HCT116 (cell line): ENCODE measurements at regions not wholly inside any gene's neighbourhood (a gene's known extent, or its start where the extent isn't known, plus 50 kb on each side); places are given as distances from the start of the nearest gene placed in this dataset.

Source experiments
- ATAC-seq: fragments of 200-7000 bp; cut with Tn5 transposase; 2 replicates; pipeline ENCODE4 v1.9.1; 2020; ENCODE audit warnings: mild to moderate bottlenecking, moderate library complexity
- BruUV-seq: library from RNA; stranded (reverse); fragments of 400-500 nt; replicated peaks from 2 replicates; lab custom pipeline; 2021; lab: Mats Ljungman, UMichigan
- CTCF ChIA-PET: fragments of 300-600 bp; sonication (Branson Sonifier 250); formaldehyde crosslinking; loops from one replicate; lab custom pipeline; 2021; ENCODE audit warnings: antibody characterized with exemption; lab: Charles Lee
- POLR2A ChIA-PET: fragments of 300-600, 350-600 bp; sonication (Branson Sonifier 250); formaldehyde crosslinking; loops from one replicate; lab custom pipeline; 2021; ENCODE audit warnings: antibody characterized with exemption; lab: Charles Lee
- RAD21 ChIA-PET, 2 experiments: fragments of 300-600 bp; sonication (Branson Sonifier 250); formaldehyde crosslinking; loops; one replicate each; lab custom pipeline; 2023; ENCODE audit warnings: low total read pairs in 2 of 2; ENCODE audit not compliant: uncharacterized antibody in 2 of 2, unreplicated experiment in 2 of 2, low non-redundant PET in 1 of 2; lab: Charles Lee
- DNase-seq: peaks from one replicate; pipeline ENCODE4 v3.0.0-alpha.2; 2010; ENCODE audit warnings: low read depth, low spot score
- H2AFZ ChIP-seq: fragments of 200-600 bp; shearing (Covaris generic), sonication (generic); 2 replicates; pipeline ENCODE4 v1.6.1; 2017; ENCODE audit warnings: low read depth, mixed run types, mixed read lengths, antibody characterized with exemption, low read length; ENCODE audit not compliant: poor library complexity, severe bottlenecking
- H3K27ac ChIP-seq: 2 replicates; pipeline ENCODE4 v1.5.1; 2012; ENCODE audit warnings: low read depth, low read length
- H3K27me3 ChIP-seq: fragments of 200-600 bp; sonication (generic); 2 replicates; pipeline ENCODE4 v1.6.1; 2016; ENCODE audit warnings: mixed run types, low read length, mixed read lengths; ENCODE audit not compliant: insufficient read depth
- H3K36me3 ChIP-seq, 2 experiments: fragments of 200-500 bp in 1 of 2; fragments of 200-600 bp in 1 of 2; sonication (Bioruptor generic) in 1 of 2; sonication (generic) in 1 of 2; 2 replicates each; pipeline versions ENCODE4 v1.5.1 to v1.6.1; 2014 to 2016; ENCODE audit warnings: low read length in 2 of 2, inconsistent platforms in 1 of 2, mixed read lengths in 1 of 2, mixed run types in 1 of 2; ENCODE audit not compliant: insufficient read depth in 2 of 2, control insufficient read depth in 1 of 2
- H3K4me1 ChIP-seq, 2 experiments: fragments of 200-600 bp in 1 of 2; sonication (generic) in 1 of 2; 2 replicates each; pipeline versions ENCODE4 v1.5.1 to v1.6.1; 2012 to 2017; ENCODE audit warnings: low read length in 2 of 2, inconsistent platforms in 1 of 2, mild to moderate bottlenecking in 1 of 2, mixed read lengths in 1 of 2, mixed run types in 1 of 2, moderate library complexity in 1 of 2; ENCODE audit not compliant: insufficient read depth in 2 of 2, control insufficient read depth in 1 of 2
- H3K4me2 ChIP-seq: fragments of 200-600 bp; sonication (generic); 2 replicates; pipeline ENCODE4 v1.6.1; 2017; ENCODE audit warnings: mixed run types, low read length, mixed read lengths
- H3K4me3 ChIP-seq, 2 experiments: fragments of 200-600 bp in 1 of 2; sonication (generic) in 1 of 2; replicated peaks in 1 of 2; 2 replicates each; pipeline ENCODE4 v1.5.1; 2011 to 2016; ENCODE audit warnings: low read length in 2 of 2, control low read depth in 1 of 2, low read depth in 1 of 2, mild to moderate bottlenecking in 1 of 2, mixed read lengths in 1 of 2, mixed run types in 1 of 2
- H3K79me2 ChIP-seq: fragments of 200-600 bp; sonication (generic); 2 replicates; pipeline ENCODE4 v1.6.1; 2017; ENCODE audit warnings: mild to moderate bottlenecking, mixed run types, low read length, moderate library complexity, mixed read lengths; ENCODE audit not compliant: insufficient read depth
- H3K9ac ChIP-seq: fragments of 200-600 bp; sonication (generic); 2 replicates; pipeline ENCODE4 v1.6.1; 2016; ENCODE audit warnings: low read length, mixed read lengths
- H3K9me2 ChIP-seq: fragments of 200-600 bp; sonication (generic), shearing (Covaris generic); 2 replicates; pipeline ENCODE4 v1.6.1; 2017; ENCODE audit warnings: mixed run types, mild to moderate bottlenecking, moderate library complexity; ENCODE audit not compliant: insufficient read depth
- H3K9me3 ChIP-seq, 2 experiments: fragments of 200-500 bp in 1 of 2; fragments of 200-600 bp in 1 of 2; sonication (Bioruptor generic) in 1 of 2; sonication (generic) in 1 of 2; 2 replicates each; pipeline ENCODE4 v1.6.1; 2014 to 2017; ENCODE audit warnings: low read length in 2 of 2, mixed read lengths in 2 of 2, inconsistent platforms in 1 of 2, low read depth in 1 of 2, mild to moderate bottlenecking in 1 of 2, mixed run types in 1 of 2, moderate library complexity in 1 of 2; ENCODE audit not compliant: control insufficient read depth in 1 of 2, insufficient read depth in 1 of 2
- H4K20me1 ChIP-seq: fragments of 200-600 bp; sonication (generic), shearing (Covaris generic); 2 replicates; pipeline ENCODE4 v1.6.1; 2017; ENCODE audit warnings: mixed run types, mild to moderate bottlenecking, moderate library complexity; ENCODE audit not compliant: insufficient read depth
- ATF3 ChIP-seq: IDR thresholded peaks from 2 replicates; pipeline ENCODE4 v1.6.1; 2012
- CBX3 ChIP-seq: IDR thresholded peaks from 2 replicates; pipeline ENCODE4 v1.6.1; 2012; ENCODE audit warnings: low read depth
- CTCF ChIP-seq, 3 experiments: fragments of 200-600 bp in 1 of 3; sonication (generic) in 1 of 3; IDR thresholded peaks in 2 of 3; conservative IDR thresholded peaks in 1 of 3; 2 replicates each; pipeline ENCODE4 v1.5.1; 2012 to 2017; ENCODE audit warnings: low read depth in 2 of 3, low read length in 2 of 3, antibody characterized with exemption in 1 of 3, borderline replicate concordance in 1 of 3, control low read depth in 1 of 3, mild to moderate bottlenecking in 1 of 3, mixed read lengths in 1 of 3, mixed run types in 1 of 3, moderate library complexity in 1 of 3; ENCODE audit not compliant: insufficient read depth in 1 of 3
- EGR1 ChIP-seq: IDR thresholded peaks from 2 replicates; pipeline ENCODE4 v1.6.1; 2012; ENCODE audit warnings: low read depth
- ELF1 ChIP-seq: IDR thresholded peaks from 2 replicates; pipeline ENCODE4 v1.6.1; 2012; ENCODE audit warnings: low read depth, borderline replicate concordance
- EZH2 ChIP-seq: fragments of 200-600 bp; sonication (generic); IDR thresholded peaks from 2 replicates; pipeline ENCODE4 v1.6.1; 2017; ENCODE audit warnings: antibody characterized with exemption, mixed run types
- EZH2phosphoT487 ChIP-seq: fragments of 200-600 bp; IDR thresholded peaks from 2 replicates; pipeline ENCODE4 v1.6.1; 2018; ENCODE audit warnings: antibody characterized with exemption, borderline replicate concordance
- FOSL1 ChIP-seq: IDR thresholded peaks from 2 replicates; pipeline ENCODE4 v1.6.1; 2012; ENCODE audit warnings: low read depth
- JUND ChIP-seq: IDR thresholded peaks from 2 replicates; pipeline ENCODE4 v1.6.1; 2012
- MAX ChIP-seq: IDR thresholded peaks from 2 replicates; pipeline ENCODE4 v1.6.1; 2012
- POLR2A ChIP-seq: IDR thresholded peaks from 2 replicates; pipeline ENCODE4 v1.7.0; 2011; ENCODE audit warnings: borderline replicate concordance; ENCODE audit not compliant: insufficient read depth, insufficient read length; ENCODE audit errors: extremely low read depth
- POLR2AphosphoS5 ChIP-seq: IDR thresholded peaks from 2 replicates; pipeline ENCODE4 v1.6.1; 2011; ENCODE audit warnings: mild to moderate bottlenecking, low read depth, low read length, moderate library complexity
- RAD21 ChIP-seq: IDR thresholded peaks from 2 replicates; pipeline ENCODE4 v1.6.1; 2012; ENCODE audit warnings: low read depth, mild to moderate bottlenecking
- REST ChIP-seq: IDR thresholded peaks from 2 replicates; pipeline ENCODE4 v1.6.1; 2012; ENCODE audit warnings: low read depth
- SIN3A ChIP-seq: IDR thresholded peaks from 2 replicates; pipeline ENCODE4 v1.6.1; 2012; ENCODE audit warnings: low read depth
- SP1 ChIP-seq: IDR thresholded peaks from 2 replicates; pipeline ENCODE4 v1.6.1; 2012; ENCODE audit warnings: low read depth
- SRF ChIP-seq: IDR thresholded peaks from 2 replicates; pipeline ENCODE4 v1.6.1; 2012; ENCODE audit warnings: low read depth
- TCF7L2 ChIP-seq: IDR thresholded peaks from 2 replicates; pipeline ENCODE4 v1.7.0; 2011; ENCODE audit warnings: borderline replicate concordance, inconsistent platforms; ENCODE audit not compliant: insufficient read depth, insufficient read length; ENCODE audit errors: extremely low read depth
- YY1 ChIP-seq: IDR thresholded peaks from 2 replicates; pipeline ENCODE4 v1.6.1; 2011; ENCODE audit warnings: low read length, low read depth, moderate library complexity, mild to moderate bottlenecking; ENCODE audit not compliant: insufficient replicate concordance; ENCODE audit errors: extremely low read depth
- ZBTB33 ChIP-seq: IDR thresholded peaks from 2 replicates; pipeline ENCODE4 v1.6.1; 2011; ENCODE audit warnings: mild to moderate bottlenecking, low read length, moderate library complexity; ENCODE audit not compliant: insufficient replicate concordance; ENCODE audit errors: extremely low read depth
- ZFX ChIP-seq: fragments of 450-650 bp; IDR thresholded peaks from 2 replicates; pipeline ENCODE4 v1.6.1; 2017
- intact Hi-C: fragments of 100-400 bp; cut with micrococcal nuclease; formaldehyde crosslinking; loops from 2 replicates; pipeline ENCODE4 v1.10.0; 2022

GRCh38 chr2:45329045-45329677, 281.9 kb downstream of the SRBD1 start:
- no peak overlapping the region for H3K9ac ChIP-seq
- no peak overlapping the region for H3K27ac ChIP-seq
- H3K4me1 ChIP-seq, result peaks cover 0 to 11% of the 10 kb centered on the region in 2 experiments; a peak in 3 of 4 replicates
- peak overlapping the region; percentile 49 for H3K4me2 ChIP-seq
- no peaks in the 10 kb centered on the region for H4K20me1 ChIP-seq
- no peaks in the 10 kb centered on the region for H3K9me2 ChIP-seq
- ChIA-PET RAD21 (no interaction called here), POLR2A (no interaction called here), CTCF (interaction anchor here (1.0 kb wide), 1 partner anchor 347 kb away, joined by 3 read pairs; no protein-coding TSS in a partner anchor)
- no TSS peak for BruUV-seq
- H2AFZ ChIP-seq, result no peak overlapping the region
- H3K36me3 ChIP-seq, result no peaks in the 10 kb centered on the region
- no peaks in the 10 kb centered on the region for H3K9me3 ChIP-seq
- no peak overlapping the region for H3K4me3 ChIP-seq
- peak; percentile 98 for ATAC-seq
- peak; percentile 29 for DNase-seq
- intact Hi-C loops, result no loop called here
- H3K79me2 ChIP-seq, result no peaks in the 10 kb centered on the region
- no peaks in the 10 kb centered on the region for H3K27me3 ChIP-seq
- TF ChIP-seq YY1 (no peak), REST (no peak), CBX3 (peak; percentile 32; the same call in 1 of the 2 replicates), POLR2AphosphoS5 (no peak), CTCF (IDR thresholded peaks at IDR 0.05 in 2 of 3, conservative IDR thresholded peaks at IDR 0.05 in 1 of 3; ENCODE audit: borderline replicate concordance in 1 of 3, insufficient read depth in 1 of 3, low read depth in 2 of 3, low read length in 2 of 3) (peak in 1 of 3 experiments; percentile 27; a peak in 2 of 6 replicates), JUND (no peak), EZH2phosphoT487 (no peak), RAD21 (peak; percentile 37), SIN3A (no peak), SRF (no peak), SP1 (no peak), MAX (peak; percentile 33), EGR1 (no peak), ELF1 (no peak), ZFX (no peak), FOSL1 (no peak), EZH2 (no peak), ATF3 (no peak), TCF7L2 (peak; percentile 20), POLR2A (no peak), ZBTB33 (no peak)
